ES-I3 (cell line): ENCODE measurements at regions not wholly inside any gene's neighbourhood (a gene's known extent, or its start where the extent isn't known, plus 50 kb on each side); places are given as distances from the start of the nearest gene placed in this dataset.

ENCODE experiments used
- H3K36me3 ChIP-seq: 2 replicates; pipeline ENCODE4 v1.6.1; 2013; ENCODE audit warnings: mild to moderate bottlenecking, low read length, control low read depth, moderate library complexity; ENCODE audit not compliant: insufficient read depth
- H3K4me1 ChIP-seq: 2 replicates; pipeline ENCODE4 v1.6.1; 2013; ENCODE audit warnings: mild to moderate bottlenecking, control low read depth, low read length; ENCODE audit not compliant: insufficient read depth
- H3K9ac ChIP-seq: 2 replicates; pipeline ENCODE4 v1.6.1; 2013; ENCODE audit warnings: low read depth, mild to moderate bottlenecking, low read length, moderate library complexity
- H3K9me3 ChIP-seq: 2 replicates; pipeline ENCODE4 v1.6.1; 2013; ENCODE audit warnings: mild to moderate bottlenecking, low read length, moderate library complexity; ENCODE audit not compliant: control insufficient read depth, insufficient read depth

GRCh38 chr22:47776329-47776728 lies 1013.9 kb downstream of the TBC1D22A start:
- H3K9ac ChIP-seq = no peak overlapping the region
- no peaks in the 10 kb centered on the region for H3K9me3 ChIP-seq
- no peaks in the 10 kb centered on the region for H3K4me1 ChIP-seq
- no peaks in the 10 kb centered on the region for H3K36me3 ChIP-seq

DNA sequence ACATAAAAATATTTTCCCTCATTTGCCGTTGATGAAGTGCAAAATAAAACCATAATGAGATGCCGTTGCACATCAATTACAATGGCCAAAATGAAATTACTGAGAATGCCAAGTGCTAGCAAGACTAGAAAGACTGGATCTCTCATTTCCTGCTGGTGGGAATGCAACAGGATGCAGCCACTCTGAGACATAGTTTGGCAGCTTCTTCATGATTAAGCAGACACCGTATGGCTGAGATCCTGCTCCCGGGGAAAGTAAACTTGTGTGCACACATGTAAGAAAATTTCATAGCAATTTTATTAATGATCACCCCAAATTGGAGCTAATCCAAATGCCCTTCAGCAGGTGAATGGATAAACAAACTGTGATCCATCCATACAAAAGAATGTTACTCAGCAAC lies 1013.2 kb downstream of the TBC1D22A start:
- H3K4me1 ChIP-seq = no peaks in the 10 kb centered on the region
- H3K9me3 ChIP-seq = no peaks in the 10 kb centered on the region
- no peaks in the 10 kb centered on the region for H3K36me3 ChIP-seq
- H3K9ac ChIP-seq = no peak overlapping the region

- Histone ChIP-seq H3K9me3 (no peaks in the 10 kb centered on the region), H3K9ac (no peak overlapping the region), H3K4me1 (no peaks in the 10 kb centered on the region), H3K36me3 (no peaks in the 10 kb centered on the region)
Observed at GRCh38 chr22:47775191-47775590, 1012.7 kb downstream of the TBC1D22A start.

GRCh38 chr22:47773635-47774034 lies 1011.2 kb downstream of the TBC1D22A start:
- H3K36me3 ChIP-seq = no peaks in the 10 kb centered on the region
- H3K9me3 ChIP-seq = no peaks in the 10 kb centered on the region
- H3K4me1 ChIP-seq = no peaks in the 10 kb centered on the region
- no peak overlapping the region for H3K9ac ChIP-seq

- Histone ChIP-seq H3K4me1 (no peaks in the 10 kb centered on the region), H3K36me3 (no peaks in the 10 kb centered on the region), H3K9me3 (no peaks in the 10 kb centered on the region), H3K9ac (no peak overlapping the region)
Observed at GRCh38 chr22:47772864-47773263, 1010.4 kb downstream of the TBC1D22A start.

- H3K9me3 ChIP-seq = no peaks in the 10 kb centered on the region
- H3K36me3 ChIP-seq = no peaks in the 10 kb centered on the region
- H3K9ac ChIP-seq = no peak overlapping the region
- H3K4me1 ChIP-seq = no peaks in the 10 kb centered on the region
Observed at GRCh38 chr22:47769652-47770051, 1007.2 kb downstream of the TBC1D22A start.

- Histone ChIP-seq H3K9ac (no peak overlapping the region), H3K9me3 (no peaks in the 10 kb centered on the region), H3K36me3 (no peaks in the 10 kb centered on the region), H3K4me1 (no peaks in the 10 kb centered on the region)
Observed at GRCh38 chr22:47768027-47768426, 1005.6 kb downstream of the TBC1D22A start.

- H3K4me1 ChIP-seq = no peaks in the 10 kb centered on the region
- no peak overlapping the region for H3K9ac ChIP-seq
- no peaks in the 10 kb centered on the region for H3K9me3 ChIP-seq
Observed at GRCh38 chr22:47767403-47767802, 1005.0 kb downstream of the TBC1D22A start.

GRCh38 chr22:47765757-47766156 lies 1003.3 kb downstream of the TBC1D22A start:
- Histone ChIP-seq H3K4me1 (no peaks in the 10 kb centered on the region), H3K9ac (no peak overlapping the region), H3K36me3 (no peaks in the 10 kb centered on the region), H3K9me3 (no peaks in the 10 kb centered on the region)

More at GRCh38 chr22:47767403-47767802, 1005.0 kb downstream of the TBC1D22A start:
- H3K36me3 ChIP-seq = no peaks in the 10 kb centered on the region

GRCh38 chr22:47762141-47762540 lies 999.7 kb downstream of the TBC1D22A start:
- Histone ChIP-seq H3K4me1 (no peaks in the 10 kb centered on the region), H3K9ac (no peak overlapping the region), H3K36me3 (no peaks in the 10 kb centered on the region), H3K9me3 (no peaks in the 10 kb centered on the region)

DNA sequence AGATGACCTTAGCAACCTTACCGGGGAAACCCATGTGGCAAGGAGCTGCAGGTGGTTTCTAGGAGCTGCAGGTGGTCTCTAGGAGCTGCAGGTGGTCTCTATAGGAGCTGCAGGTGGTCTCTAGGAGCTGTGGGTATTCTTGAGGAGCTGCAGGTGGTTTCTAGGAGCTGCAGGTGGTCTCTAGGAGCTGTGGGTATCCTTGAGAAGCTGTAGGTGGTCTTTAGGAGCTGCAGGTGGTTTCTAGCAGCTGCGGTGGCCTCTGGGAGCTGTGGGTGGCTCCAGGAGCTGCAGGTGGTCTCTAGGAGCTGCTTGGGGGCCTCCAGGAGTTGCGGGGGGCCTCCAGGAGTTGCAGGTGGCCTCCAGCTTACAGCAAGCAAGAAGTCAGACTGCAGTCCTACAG lies 997.5 kb downstream of the TBC1D22A start:
- Histone ChIP-seq H3K36me3 (no peaks in the 10 kb centered on the region), H3K4me1 (no peaks in the 10 kb centered on the region), H3K9ac (no peak overlapping the region), H3K9me3 (no peaks in the 10 kb centered on the region)

DNA sequence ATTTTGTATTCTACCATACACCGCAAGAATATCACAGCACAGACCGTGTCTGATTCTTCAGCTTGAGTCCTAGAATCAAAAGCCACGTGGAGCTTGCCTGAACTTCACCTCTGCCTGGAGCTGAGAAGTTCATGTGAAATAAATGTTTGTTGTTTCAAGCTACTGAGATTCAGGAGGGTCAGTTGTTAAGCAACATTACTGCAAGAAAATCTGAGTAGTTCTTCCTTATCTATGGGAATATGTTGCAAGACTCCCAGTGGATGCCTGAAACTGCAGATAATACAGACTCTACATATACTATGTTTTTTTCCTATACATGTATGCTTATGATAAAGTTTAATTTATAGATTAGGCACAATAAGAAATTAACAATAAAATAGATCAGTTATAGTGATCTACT lies 995.3 kb downstream of the TBC1D22A start:
- H3K9me3 ChIP-seq = no peaks in the 10 kb centered on the region
- no peaks in the 10 kb centered on the region for H3K4me1 ChIP-seq
- no peaks in the 10 kb centered on the region for H3K36me3 ChIP-seq
- no peak overlapping the region for H3K9ac ChIP-seq

DNA sequence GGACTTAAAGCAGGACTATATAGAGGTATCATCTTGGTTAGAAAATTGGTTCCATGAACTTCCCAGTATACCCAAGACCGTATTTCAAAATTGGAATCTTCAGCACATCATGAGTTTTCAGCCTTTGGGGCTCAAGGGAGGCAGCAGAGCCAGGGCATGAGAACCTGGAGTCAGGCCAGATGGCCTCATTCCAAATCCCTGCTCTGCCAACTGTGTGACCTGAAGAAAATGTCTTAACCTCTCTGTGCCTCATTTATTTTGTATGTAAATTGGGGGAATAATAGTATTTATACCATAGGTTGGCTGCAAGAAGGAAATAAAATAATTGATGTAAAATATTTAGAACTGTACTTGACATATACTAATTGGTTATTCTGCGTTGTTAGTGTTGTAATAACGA lies 987.6 kb downstream of the TBC1D22A start:
- Histone ChIP-seq H3K36me3 (no peaks in the 10 kb centered on the region), H3K9ac (no peak overlapping the region), H3K4me1 (no peaks in the 10 kb centered on the region), H3K9me3 (no peaks in the 10 kb centered on the region)

DNA sequence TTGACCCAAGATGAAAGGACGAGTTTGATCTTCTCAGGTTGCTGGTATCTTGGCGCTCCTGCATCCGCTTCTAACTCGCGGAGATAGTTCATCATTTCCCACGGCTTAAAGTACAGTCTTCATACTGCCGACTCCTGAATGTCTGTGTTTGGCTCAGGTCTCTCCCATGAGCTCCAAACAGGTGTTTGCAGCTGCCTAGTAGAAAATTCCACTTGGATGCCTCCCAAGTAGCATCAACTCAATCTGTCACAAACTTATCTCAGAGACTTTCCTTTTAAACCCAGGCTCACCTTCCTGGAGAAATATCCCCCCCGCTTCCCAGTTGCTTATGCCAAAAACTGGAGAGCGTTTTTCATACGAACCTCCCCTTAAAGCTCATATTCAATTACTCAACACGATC lies 986.5 kb downstream of the TBC1D22A start:
- H3K4me1 ChIP-seq = no peaks in the 10 kb centered on the region
- no peaks in the 10 kb centered on the region for H3K9me3 ChIP-seq
- no peak overlapping the region for H3K9ac ChIP-seq
- H3K36me3 ChIP-seq = no peaks in the 10 kb centered on the region

DNA sequence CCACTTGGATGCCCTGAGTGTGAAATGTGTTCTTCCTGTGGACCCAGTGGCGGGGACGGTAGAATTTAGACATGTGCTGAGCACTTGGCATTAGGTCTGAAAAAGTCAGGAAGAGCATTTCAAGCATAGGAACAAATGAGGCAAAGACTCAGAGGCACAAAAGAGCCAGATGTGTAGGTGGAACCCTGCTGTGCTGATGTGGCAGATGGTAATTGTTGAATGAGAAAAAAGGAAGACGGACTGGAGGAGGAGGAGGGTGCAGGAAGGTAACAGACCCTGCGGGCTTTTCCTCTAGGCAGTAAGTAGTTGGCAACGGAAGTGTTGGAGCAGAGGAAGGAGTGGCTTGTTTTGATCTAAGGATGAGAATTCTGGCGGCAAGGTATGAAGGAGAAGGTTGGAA lies 985.8 kb downstream of the TBC1D22A start:
- Histone ChIP-seq H3K36me3 (no peaks in the 10 kb centered on the region), H3K4me1 (no peaks in the 10 kb centered on the region), H3K9ac (no peak overlapping the region), H3K9me3 (no peaks in the 10 kb centered on the region)

DNA sequence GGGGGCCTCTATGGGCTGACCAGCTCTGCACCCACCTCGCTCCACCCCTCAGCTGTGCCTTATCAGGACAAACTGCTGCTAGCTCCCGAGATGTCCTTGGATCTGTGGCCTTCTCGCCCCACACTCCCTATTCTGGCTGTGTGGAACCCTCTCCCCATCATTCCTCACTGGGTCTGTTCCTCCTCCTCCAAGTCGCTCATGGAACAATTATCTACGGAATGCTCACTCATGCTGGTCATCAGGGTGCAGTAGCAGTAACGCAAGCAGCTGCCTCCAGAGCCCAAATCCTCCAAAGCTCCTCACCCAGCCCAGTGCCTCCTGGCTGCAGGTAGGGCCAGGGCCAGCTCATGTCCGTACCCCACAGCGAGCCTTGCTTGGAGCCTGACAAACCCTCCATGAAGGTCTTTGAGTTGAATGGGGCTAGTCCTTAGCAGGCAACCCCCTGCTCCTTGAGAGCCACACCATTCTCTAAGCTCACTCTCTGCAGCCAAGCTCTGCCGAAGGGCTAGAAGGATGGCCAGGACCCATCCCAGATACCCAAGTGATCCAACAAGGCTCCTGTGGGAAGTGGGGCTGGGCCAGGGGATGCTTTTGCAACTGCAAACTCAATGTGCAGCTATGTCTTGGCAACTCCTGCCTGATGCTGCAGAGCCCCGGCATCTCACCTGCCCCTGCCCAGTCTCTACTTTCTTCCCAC lies 977.8 kb downstream of the TBC1D22A start:
- Histone ChIP-seq H3K9ac (no peak overlapping the region), H3K4me1 (no peaks in the 10 kb centered on the region), H3K9me3 (no peaks in the 10 kb centered on the region), H3K36me3 (no peaks in the 10 kb centered on the region)
